IPS DF 19.7 (cell line): ENCODE measurements at regions not wholly inside any gene's neighbourhood (a gene's known extent, or its start where the extent isn't known, plus 50 kb on each side); places are given as distances from the start of the nearest gene placed in this dataset.

Experiments used
- DNase-seq: peaks from one replicate; pipeline ENCODE4 v3.0.0-alpha.2; 2013; ENCODE audit warnings: low read depth, low spot score

DNA sequence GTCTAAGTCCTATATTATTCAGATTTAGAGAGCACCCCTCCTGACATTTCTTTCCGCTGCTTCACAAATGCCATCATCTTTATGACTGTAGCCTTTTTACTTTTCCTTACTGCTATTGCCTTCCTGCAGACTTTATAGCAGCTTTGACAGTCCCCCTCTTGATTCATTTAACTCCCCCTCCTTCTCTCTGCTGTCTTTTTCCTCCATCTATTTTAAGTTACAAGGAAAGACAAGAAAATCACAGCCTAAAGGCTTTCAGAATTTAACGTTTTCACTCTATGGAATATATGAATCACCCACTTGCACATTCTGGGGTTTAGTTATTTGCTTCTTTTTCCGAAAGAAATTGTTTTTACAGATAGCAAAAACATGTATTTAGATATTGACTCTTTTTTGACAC, 183.4 kb upstream of the SETBP1 start:
- no peak for DNase-seq

DNA sequence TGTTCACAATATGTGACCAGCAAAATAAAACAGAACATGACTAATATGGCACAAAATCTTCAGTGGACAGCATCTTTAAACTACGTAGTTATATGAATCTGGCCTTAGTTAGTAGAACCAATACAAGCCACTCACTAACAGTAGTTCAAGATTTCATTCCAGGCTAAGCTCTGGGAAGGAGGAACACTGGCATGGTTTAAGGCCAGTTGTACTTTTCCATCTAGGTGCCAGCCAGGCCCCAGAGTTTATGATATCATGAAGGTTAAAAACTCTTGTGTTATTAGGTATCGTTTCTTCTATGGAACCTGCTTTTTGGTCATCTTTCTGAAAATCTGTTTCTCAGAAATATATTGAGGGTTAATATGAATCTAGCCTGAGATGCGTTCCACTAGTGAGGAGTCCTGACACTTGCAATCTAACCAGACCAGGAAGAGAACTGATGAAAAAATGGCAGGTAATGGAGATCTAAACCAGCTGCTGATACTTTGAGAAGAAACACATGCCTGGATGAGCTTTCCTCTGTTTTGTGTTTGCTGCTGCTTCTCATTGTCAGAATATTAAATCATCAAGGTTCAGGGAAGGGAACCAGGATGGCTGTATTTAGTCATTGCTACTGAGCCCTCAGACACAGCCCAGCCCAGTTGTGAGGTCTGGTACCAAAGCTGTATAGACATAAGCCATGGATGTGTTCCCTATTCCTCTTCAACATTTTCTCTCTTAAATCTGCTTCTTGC, 182.8 kb upstream of the SETBP1 start:
- DNase-seq, result no peak

DNA sequence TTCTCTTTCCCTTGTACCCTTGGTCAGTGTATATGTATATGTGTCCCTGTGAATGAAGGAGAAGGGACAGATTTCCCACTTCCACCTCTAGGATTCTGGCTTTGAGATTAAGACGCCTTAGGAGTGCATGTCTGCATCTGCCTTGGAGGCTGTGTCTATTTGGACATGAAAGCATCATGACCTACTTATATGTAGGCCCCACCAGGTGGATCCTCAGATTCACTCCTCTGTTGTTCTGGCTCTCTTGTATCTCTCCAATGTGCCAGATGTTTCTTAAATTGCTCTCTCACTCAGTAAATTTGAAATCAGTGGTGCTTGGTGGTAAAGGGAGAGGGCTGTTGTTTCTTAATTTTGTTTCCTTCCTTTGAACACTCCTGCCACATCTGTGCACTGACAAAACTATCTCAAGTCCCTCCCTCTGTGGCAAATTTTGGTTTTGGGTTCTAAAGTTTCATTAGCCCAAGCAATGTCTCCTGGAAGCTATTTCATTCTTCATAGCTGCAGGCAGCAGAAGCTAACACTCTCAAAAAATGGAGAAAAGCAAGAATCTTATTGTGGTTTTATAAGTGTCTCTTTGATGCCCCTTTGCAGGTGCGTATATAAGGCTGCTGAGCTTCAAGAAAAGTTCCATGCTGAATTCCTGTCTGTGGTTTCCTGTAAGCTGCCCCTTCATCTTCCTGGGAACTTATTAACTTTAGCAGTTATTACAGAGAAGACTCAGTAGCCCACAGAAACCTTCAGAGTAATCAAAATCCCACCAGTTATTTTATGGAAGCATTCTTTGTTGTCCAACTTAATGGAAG, 179.7 kb upstream of the SETBP1 start:
- DNase-seq, result no peak

DNA sequence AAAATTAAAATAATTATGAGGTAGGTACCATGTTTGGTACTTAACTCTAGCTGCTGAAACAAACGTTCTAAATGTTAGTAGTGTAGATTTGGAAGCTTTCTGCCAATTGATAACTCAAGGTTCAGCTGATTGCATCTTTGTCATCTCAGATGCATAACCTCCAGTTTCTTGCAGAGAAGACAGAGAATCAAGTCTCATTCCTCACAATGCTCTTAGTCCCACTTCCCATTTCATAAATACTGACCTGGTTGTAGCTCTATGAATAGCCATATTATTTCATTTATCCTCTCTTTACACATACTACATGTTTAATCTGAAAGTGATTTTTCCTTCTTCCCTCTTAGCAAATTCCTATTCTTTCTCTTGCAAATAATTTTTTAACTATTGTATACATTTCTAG, 178.5 kb upstream of the SETBP1 start:
- DNase-seq, result no peak

DNA sequence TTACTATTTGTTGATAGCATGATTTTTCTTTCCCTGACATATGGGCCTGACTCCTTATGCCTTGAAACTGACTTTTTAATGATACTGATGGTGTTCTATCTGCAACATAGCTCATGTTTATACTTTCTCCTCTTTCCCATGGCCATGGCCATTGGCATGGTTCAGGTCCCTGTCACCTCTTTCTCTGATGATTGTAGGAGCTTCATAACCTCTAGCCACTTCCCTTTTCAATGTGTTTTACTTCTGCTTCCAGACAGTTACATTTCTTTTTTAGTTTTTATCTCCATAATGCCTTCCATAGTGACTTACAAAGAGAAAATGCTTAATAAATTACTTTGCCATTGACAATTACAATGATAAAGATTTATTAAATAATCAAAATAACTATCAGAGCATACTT, 177.9 kb upstream of the SETBP1 start:
- no peak for DNase-seq

DNA sequence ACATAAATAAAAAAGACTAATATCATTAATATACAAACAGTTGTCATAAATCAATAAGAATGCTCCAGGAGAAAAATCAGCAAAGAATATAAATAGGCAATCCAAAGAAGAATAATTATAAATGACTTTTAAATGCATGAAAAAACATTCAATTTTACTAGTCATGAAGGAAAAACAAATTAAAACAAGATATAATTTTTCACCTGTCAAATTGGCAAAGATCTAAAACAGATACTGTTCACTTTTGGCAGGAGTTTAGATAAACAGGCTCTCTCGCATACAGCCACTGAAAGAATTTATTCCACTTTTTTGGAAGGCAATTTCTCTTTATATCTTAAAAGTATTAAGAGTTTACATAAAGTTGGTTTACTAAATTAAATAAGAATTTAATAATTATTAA, 176.8 kb upstream of the SETBP1 start:
- DNase-seq, result no peak

DNA sequence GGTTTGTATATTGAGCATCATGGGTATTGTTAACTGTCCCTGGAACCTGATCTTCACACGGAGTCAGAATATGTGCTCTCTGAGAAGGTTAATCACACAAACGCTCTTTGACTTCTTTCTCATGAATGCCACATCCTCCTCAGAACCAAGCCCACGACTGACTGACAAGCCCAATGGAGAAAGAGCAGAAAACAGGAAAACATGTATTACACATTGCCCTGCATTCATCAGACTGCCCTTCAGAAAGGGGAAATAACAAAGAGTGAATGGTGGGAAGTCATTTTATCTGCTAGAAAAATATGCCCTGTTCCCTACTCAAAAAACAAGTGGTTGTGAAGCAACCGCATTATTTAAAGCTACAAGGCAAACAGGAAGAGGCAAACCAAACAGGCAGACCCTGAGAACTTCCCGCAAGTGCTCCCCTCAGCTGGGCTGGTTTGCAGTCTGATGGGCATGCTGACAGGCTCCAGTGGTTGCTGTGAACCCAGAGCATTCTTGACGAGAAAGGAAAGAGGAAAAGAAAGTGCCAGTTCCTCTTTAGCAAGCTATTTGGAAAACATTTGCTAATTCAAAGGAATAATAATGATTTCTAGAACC, 172.9 kb upstream of the SETBP1 start:
- no peak for DNase-seq

DNA sequence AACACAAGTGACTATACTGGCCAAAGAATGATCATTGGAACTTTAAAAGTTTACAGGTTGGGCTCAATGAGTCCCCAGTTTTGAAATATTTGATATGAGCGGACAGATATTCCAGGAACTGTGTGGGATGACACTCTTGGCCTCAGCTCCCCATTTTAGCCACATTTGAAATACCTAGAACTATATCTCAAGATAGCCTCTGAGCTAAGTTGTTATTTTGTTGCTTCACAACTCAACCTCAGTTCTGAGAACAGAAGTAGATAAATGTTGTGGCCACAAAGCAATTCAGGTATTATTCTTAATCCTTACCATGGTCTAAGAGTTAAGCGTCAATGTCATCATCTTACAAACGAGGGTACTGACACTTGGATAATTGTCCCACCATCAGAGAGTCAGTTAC, 172.2 kb upstream of the SETBP1 start:
- DNase-seq, result no peak

DNA sequence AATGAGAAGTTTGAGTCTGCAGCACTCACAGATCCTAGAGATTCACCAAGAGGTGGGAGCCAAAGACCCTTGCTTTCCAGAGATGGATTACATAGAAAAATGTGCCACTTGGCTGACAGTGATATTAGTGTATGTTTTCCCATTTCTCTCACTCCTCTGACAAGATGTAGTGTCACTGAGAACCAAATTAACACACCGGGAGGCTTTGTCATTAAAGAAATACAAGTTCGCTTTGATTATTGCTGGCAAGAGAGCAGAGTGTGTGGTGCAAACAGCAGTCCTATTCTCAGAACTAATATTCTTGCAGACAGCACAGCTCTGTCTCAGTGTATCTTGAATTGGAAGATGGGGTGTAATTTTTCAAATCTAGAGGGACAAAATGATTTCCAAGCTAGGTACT, 171.6 kb upstream of the SETBP1 start:
- no peak for DNase-seq

DNA sequence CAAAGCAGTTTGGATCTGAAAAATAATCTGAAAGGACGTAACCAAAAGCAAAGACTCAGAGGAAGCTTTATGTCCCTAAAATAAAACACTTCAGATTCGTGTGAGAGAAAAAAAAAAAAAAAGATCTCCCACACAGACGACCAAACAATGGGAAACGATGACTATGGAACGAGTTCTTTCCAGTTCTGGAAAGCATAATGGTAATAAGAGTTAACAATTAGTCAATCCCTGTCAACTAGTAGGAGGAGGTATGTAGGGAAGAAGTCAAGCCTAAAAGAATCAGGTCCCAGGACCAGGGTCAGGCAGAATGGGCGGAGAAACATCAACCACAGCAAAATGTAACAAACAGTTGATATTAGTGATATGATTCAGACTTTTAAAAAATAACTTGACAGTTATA, 170.3 kb upstream of the SETBP1 start:
- no peak for DNase-seq

DNA sequence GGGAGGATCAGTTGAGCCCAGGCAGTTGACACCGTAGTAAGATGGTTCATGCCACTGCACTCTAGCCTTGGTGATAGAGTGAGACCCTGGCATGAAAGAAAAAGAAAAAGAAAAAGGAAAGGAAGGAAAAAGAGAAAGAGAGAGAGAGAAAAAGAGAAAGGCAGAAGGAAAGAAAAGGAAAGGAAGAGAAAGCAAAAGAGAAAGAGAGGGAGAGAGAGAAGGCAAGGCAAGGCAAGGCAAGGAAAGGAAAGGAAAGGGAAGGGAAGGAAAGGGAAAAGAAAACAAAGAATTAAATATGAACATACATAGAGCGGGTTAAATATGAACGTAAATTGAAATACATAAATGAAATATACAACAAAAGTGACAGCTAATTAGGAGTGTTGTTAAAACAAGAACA, 167.5 kb upstream of the SETBP1 start:
- no peak for DNase-seq

DNA sequence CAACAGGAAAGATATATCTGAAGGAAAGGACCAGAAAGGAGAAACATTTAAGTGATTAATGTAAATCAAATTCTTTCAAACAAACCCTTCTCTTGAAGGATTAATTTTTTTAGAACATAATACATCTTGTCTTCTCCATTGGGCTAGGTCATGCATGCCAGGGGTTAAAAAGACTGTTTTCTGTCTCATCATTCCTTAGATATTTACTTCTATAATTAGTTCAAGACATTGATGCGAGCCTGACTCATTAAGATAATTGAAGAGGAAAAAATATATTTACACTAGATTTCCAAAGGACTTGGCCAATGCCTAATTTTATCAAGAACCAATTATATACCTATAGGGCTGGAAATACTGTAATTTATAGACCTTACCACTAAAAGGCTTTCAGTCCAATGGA, 166.6 kb upstream of the SETBP1 start:
- no peak for DNase-seq

DNA sequence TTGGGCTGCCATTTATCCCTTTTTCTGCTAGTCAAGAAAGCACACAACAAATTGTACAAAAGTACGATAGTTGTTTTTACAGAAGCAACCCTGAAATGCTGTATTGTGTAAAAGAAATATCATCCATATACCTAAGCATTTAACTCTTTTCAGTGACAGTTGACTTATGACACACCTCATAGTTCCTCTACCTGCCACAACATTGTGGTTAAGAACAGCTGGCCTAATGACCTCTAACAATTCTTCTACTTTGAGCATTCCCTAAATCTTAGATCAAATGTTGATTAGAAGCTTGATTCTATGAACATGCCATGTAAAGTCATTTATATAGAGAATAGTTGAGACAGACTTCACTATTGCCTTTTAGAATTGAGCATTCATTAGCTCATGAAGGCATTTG, 165.9 kb upstream of the SETBP1 start:
- no peak for DNase-seq

DNA sequence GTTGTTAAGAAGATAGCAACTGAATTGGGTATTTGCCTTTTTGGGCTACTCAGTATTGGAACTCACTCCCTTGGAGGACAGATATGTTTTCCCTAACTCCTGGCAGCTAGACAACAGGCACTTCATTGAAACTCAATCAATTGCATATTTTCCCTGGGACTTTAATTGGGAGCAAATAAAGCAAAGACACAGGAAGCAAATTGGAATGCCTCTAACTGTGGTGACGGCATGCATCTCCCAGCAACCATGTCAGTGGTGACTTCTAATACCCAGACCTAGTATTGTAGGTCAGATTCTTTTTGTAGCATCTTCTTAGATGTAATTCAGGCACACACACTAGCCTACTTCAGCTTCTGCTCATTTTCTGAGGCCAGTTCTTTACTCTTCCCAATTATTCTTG, 164.2 kb upstream of the SETBP1 start:
- no peak for DNase-seq

DNA sequence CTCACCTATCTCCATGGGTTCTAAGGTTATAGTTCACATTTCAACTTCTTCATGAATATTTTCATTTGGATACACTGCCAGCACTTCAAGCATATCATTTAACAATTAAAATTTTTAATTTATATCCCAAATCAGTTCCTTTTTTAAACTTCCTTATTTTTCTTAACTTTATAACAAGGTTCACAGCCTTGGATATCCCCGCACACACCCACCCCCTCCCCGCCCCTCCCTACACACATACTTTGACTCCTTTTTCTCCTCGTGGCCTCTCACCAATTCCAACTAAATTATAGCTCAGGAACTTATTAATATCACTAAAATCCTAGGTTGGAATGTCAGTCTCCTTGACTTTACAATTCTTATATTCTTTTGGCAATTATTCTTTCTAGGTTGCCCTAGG, 163.6 kb upstream of the SETBP1 start:
- no peak for DNase-seq

DNA sequence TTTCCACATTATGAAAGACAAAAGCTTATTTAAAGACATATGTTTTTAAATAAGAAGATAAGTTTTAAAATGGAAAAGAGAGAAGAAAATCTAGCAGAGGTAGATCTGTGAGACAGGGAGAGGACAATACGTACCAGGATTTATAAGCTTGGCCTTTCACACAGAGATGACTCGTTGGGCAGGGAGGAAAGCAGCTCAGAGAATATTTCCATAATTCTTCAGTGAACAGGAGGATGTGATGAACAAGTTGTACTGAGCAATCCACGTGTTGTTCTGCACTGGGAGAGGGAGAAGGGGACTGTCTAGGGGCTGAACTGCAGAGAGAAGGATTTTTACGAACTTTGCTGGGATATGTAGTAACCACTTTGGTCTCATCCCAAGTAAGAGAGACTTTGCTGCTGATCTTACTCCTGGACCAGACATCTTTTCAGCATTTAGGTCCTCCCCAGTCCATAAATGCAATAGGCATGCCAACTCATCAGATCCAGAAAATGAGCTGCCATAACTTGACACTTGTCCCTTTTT, 162.5 kb upstream of the SETBP1 start:
- DNase-seq, result no peak

DNA sequence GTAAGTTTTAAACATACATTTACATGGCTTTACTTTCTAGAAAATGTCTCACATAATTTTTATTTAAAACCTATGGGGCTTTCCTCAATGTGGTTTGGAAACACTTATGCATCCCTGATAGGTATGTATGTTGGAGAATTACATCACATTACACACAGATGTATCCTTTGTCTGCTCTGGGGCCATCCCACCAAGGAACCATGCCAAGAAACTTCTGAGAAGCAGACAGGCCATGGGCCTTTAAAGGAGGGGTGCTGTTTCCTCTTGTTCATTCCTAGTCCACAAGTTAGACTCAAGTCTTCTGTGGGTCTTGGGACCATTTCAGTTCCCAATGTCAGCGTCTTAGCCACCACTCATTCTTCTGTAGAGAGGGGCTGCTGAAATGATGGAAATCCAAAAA, 162.0 kb upstream of the SETBP1 start:
- no peak for DNase-seq

DNA sequence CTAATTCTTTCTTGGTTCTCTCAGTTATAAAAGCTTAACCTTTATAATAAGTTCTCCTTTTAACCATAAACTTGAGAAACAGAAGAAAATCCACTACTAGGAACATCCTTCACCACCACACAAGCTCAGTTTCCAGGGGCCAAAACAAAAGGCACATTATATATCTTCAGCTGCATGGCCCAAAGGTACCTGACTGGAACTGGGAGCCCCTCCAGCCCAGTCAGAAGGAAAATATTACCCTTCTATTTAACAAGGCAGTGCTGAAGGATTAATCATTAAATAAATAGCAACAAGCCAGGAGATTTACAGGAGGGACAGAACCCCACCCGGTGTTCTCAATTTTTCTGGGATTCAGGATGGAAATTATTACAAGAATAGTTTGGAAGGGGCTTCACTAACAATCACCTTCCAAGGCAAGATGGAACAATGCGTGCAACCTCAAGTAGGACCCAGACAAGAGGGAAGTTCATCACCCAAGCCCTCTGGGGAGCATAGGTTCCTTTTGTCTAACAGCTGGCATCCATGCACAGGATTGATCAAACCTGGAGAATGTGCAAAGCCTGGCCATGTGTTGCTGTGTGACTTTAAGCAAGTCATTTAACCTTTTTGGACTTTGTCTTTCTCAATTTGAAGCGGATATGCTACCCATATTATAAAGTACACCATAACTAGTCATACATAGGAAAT, 159.6 kb upstream of the SETBP1 start:
- DNase-seq, result no peak

DNA sequence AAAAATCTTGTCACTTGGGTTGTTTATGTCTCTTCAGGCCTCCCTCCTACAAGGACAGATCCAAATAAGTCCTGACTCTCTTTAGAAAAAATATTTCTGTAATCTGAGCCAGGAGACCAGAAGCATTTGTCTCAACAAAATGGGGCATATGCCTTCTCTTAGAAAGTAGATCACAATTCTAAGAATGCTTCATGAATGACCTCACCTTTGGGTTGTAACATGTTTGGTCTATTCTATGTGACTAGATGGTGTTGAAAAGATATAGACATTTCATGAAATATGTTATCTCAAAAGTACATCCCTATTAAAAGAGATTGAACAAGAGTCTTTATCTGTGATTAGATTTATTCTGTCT, 159.0 kb upstream of the SETBP1 start:
- DNase-seq, result no peak

DNA sequence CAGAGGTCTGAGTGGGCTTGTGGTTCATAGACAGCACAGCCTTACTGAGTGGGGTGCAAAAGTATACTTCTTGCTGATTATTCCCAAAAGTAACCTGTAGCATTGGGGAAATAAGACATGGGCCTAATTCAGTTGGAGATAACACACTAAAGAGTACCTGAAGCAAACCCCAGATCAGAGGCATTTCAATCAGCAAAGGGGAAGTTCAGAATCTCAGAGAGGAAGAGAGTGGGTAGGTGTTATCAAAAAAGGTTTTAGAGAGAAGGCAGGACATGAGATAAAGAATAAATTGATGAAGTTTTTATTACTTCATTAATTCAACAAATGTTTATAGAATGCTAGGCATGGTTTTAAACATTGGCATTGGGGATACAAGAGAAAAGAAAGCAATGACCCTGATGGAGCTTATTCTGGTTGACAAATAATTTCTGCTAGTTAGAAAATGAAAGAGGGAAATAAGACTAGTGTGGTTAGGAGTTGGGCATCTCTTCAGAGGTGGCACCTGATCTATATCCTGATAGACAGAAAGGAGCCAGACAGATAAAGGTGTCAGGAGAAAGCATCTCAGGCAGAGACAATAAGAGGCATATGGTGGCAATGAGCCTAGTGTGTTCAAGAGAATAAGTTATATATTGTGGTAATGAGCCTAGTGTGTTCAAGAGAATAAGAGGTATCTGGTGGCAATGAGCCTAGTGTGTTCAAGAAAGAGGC, 153.8 kb upstream of the SETBP1 start:
- no peak for DNase-seq

DNA sequence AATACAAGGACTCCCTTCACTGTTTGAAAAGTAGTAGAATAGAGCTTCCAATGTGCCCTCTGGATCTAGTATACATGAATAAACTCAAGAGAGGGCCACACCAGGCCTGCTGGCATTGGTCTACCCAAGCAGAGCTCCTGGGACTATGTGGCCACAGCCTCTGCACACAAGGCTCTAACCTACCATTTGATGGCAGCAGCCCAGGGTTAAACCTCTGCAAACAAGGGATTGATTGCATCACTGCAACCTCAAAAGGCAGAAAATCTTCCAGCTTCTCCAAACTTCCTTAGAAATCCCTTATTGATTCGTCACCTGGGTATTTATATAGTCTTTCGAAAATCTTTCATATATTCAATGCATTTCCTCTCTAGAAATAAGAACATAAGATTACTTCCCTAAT, 147.6 kb upstream of the SETBP1 start:
- no peak for DNase-seq

DNA sequence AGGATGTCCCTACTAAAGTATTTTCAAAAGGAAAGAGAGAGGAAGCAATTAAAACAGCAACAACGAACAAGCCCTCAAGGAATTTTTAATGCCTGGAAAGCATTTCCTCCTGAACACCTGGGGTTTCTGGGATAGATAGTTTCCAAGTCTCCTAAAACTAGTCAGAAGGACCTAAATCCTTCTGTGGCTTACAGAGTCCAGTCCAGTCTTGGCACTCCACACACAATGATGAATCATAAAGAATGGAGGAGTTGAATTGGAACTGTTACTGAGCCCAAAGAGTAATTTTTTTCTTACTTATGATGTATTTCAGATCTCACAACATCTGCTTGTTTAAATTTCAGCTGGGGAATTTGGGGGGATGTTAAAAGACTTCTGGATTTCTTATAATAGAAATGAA, 144.6 kb upstream of the SETBP1 start:
- DNase-seq, result no peak
